ENCODE measurements at regions not wholly inside any gene's neighbourhood (a gene's known extent, or its start where the extent isn't known, plus 50 kb on each side); places are given as distances from the start of the nearest gene placed in this dataset.

DNA sequence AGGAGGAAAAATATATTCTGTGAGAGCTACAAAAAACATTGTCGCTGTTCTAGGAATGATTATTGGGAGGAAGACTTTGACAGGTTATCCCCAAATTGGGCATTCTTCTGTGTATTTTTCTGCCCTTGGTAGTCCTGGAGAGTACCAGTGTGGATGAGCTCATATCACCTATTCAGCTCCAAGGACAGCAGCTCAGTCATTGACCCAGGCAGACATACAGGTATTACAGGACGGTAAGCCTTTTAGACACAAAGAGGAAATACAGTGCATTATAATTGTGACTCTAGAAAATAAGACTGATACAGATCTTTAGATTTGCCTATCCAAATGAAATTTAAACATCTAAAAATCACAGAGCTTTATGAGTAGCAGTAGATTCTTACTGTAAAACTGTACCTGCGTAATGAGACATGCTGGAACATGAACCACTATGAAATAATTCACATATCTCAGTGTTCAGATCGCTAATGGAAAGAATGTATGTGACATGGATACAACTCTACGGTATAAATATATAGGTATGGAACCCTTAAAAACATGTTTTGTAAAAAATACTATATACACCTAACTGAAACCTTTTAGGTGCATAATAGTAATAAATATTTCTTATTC, 56.0 kb downstream of the PLK2 start:
- no peaks in the 10 kb centered on the region for H3K36me3 Mint-ChIP-seq
- H3K27me3 ChIP-seq: no peaks in the 10 kb centered on the region

DNA sequence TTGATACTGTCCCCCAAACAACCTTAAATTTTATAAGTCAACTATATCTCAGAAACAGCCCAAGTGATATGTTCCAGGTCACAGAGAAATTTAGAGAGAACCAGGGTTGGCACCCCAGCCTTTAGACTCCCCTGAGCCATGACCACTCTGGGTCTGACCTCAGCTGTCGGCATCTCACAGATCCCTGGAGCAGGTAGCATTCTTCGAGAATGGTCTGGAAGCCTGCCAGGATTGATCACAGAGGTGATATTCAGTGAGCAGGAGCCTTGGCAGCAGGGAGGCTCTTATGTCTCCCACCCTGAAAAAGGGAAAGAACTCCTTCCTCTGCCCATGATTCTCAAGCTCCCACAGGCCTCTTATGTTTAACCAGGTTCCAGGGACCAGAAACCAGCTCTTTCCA, 58.2 kb downstream of the PLK2 start:
- no peaks in the 10 kb centered on the region for H3F3A ChIP-seq (ENCODE audit: low read depth)
- Mint-ChIP-seq H3K27me3 (ENCODE audit: insufficient read depth, low read depth) (no peaks in the 10 kb centered on the region), H3K4me3 (no peak overlapping the region), H3K27ac (no peak overlapping the region), H3K4me1 (no peaks in the 10 kb centered on the region), H3K9me3 (no peaks in the 10 kb centered on the region), H3K36me3 (no peaks in the 10 kb centered on the region)
- H3K27me3 ChIP-seq: no peaks in the 10 kb centered on the region
- no peaks in the 10 kb centered on the region for H3K4me1 ChIP-seq
- DNase-seq (ENCODE audit: low spot score): no peak
- no peaks in the 10 kb centered on the region for H4K20me1 ChIP-seq (ENCODE audit: low read depth)
- no peaks in the 10 kb centered on the region for H3K36me3 ChIP-seq
- no peak overlapping the region for H3K4me2 ChIP-seq
- no peak overlapping the region for H3K9ac ChIP-seq
- no peak overlapping the region for H2AFZ ChIP-seq (replicated peaks)
- H3K9me3 ChIP-seq (ENCODE audit: low read depth): no peaks in the 10 kb centered on the region
- no peak overlapping the region for H3K27ac ChIP-seq
- TF ChIP-seq EZH2phosphoT487 (IDR thresholded peaks at IDR 0.05): no peak
- no peak for TF ChIP-seq EZH2 (IDR thresholded peaks at IDR 0.05)
- TF ChIP-seq, protein P1, sequence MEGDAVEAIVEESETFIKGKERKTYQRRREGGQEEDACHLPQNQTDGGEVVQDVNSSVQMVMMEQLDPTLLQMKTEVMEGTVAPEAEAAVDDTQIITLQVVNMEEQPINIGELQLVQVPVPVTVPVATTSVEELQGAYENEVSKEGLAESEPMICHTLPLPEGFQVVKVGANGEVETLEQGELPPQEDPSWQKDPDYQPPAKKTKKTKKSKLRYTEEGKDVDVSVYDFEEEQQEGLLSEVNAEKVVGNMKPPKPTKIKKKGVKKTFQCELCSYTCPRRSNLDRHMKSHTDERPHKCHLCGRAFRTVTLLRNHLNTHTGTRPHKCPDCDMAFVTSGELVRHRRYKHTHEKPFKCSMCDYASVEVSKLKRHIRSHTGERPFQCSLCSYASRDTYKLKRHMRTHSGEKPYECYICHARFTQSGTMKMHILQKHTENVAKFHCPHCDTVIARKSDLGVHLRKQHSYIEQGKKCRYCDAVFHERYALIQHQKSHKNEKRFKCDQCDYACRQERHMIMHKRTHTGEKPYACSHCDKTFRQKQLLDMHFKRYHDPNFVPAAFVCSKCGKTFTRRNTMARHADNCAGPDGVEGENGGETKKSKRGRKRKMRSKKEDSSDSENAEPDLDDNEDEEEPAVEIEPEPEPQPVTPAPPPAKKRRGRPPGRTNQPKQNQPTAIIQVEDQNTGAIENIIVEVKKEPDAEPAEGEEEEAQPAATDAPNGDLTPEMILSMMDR (IDR thresholded peaks at IDR 0.05): no peak
- H3K79me2 ChIP-seq (ENCODE audit: low read depth): no peaks in the 10 kb centered on the region
- H3K4me3 ChIP-seq: no peak overlapping the region

More for the DNA sequence above, 56.0 kb downstream of the PLK2 start:
- Mint-ChIP-seq H3K4me1 (no peaks in the 10 kb centered on the region), H3K9me3 (no peaks in the 10 kb centered on the region), H3K27ac (no peak overlapping the region), H3K27me3 (ENCODE audit: insufficient read depth, low read depth) (no peaks in the 10 kb centered on the region), H3K4me3 (no peak overlapping the region)
- Histone ChIP-seq H3F3A (ENCODE audit: low read depth) (no peaks in the 10 kb centered on the region), H3K4me3 (no peak overlapping the region), H4K20me1 (ENCODE audit: low read depth) (no peaks in the 10 kb centered on the region), H3K79me2 (ENCODE audit: low read depth) (no peaks in the 10 kb centered on the region), H3K9ac (no peak overlapping the region), H3K9me3 (ENCODE audit: low read depth) (no peaks in the 10 kb centered on the region), H3K27ac (no peak overlapping the region), H3K4me1 (no peaks in the 10 kb centered on the region), H3K36me3 (no peaks in the 10 kb centered on the region), H2AFZ (replicated peaks) (no peak overlapping the region), H3K4me2 (no peak overlapping the region)
- TF ChIP-seq EZH2 (IDR thresholded peaks at IDR 0.05) (no peak), EZH2phosphoT487 (IDR thresholded peaks at IDR 0.05) (no peak)
- TF ChIP-seq, protein P1 (IDR thresholded peaks at IDR 0.05): no peak
- DNase-seq (ENCODE audit: low spot score): no peak

DNA sequence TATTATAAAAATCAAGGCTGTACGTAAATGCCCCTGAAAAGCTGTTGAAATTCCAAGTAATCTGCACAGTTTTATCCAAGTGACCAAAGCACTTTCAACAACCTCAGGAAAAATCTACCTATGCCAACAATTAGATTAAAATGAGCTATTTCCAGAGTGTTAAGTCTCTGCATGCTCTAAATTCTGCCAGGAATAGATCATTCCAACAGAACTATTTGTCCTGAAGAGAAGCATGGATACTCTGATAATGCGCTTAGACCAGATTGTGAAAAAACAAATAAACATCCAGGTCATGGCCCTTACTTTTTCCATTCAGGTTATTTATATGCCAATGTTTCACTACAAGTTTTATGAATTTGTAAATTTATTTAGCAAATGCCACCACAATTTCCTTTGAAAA, 59.1 kb downstream of the PLK2 start:
- Histone ChIP-seq H3K4me3 (no peak overlapping the region), H3K4me1 (no peaks in the 10 kb centered on the region), H3K27me3 (no peaks in the 10 kb centered on the region), H4K20me1 (ENCODE audit: low read depth) (no peaks in the 10 kb centered on the region), H3K79me2 (ENCODE audit: low read depth) (no peaks in the 10 kb centered on the region), H3K27ac (no peak overlapping the region), H3F3A (ENCODE audit: low read depth) (no peaks in the 10 kb centered on the region), H3K9me3 (ENCODE audit: low read depth) (no peaks in the 10 kb centered on the region), H3K36me3 (no peaks in the 10 kb centered on the region), H3K4me2 (no peak overlapping the region), H3K9ac (no peak overlapping the region), H2AFZ (replicated peaks) (no peak overlapping the region)
- Mint-ChIP-seq H3K9me3 (no peaks in the 10 kb centered on the region), H3K36me3 (no peaks in the 10 kb centered on the region), H3K27ac (no peak overlapping the region), H3K4me3 (no peak overlapping the region), H3K27me3 (ENCODE audit: insufficient read depth, low read depth) (no peaks in the 10 kb centered on the region), H3K4me1 (no peaks in the 10 kb centered on the region)
- DNase-seq (ENCODE audit: low spot score): no peak
- TF ChIP-seq EZH2 (IDR thresholded peaks at IDR 0.05): no peak
- TF ChIP-seq EZH2phosphoT487 (IDR thresholded peaks at IDR 0.05): no peak
- TF ChIP-seq, protein P1 (IDR thresholded peaks at IDR 0.05): no peak
